ENCODE measurements at regions not wholly inside any gene's neighbourhood (a gene's known extent, or its start where the extent isn't known, plus 50 kb on each side); places are given as distances from the start of the nearest gene placed in this dataset.

DNA sequence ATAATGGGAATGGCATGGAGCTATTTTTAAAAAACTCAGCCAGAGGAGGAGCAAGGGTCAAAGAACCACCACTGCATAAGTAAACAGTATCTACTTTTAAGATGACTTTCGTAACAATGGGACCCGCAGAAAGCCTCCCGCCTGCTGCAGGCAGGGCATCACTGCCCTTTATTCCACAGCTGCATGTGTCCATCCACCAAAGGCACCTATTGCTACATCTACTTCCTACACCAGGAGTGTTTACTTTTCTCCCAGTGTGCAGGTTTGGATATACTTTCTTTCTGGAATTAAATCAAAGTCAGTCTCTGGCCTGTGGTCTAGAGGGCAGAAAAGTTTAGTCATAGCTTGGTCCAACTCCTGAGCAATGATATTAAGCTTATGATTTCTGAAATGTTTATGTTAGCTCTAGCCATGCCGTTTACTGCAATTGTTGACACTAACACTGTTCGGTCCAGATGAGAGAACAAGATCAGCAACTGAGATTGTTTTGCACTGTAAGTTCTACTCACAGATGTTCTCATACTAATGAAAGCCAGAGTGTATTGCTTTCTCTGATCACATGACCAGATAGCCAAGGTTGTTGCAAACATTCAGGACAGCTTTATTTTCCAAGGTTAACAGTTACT is 391.5 kb downstream of the FGF10 start (continued):
- TF ChIP-seq, protein P1, sequence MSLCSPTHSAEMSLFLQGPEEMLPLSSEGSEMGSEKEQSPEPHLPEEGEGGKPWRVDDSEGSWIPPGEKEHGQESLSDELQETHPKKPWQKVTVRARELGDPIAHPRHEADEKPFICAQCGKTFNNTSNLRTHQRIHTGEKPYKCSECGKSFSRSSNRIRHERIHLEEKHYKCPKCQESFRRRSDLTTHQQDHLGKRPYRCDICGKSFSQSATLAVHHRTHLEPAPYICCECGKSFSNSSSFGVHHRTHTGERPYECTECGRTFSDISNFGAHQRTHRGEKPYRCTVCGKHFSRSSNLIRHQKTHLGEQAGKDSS (CRISPR knock-in tag; IDR thresholded peaks at IDR 0.05; ENCODE audit: borderline replicate concordance, low read depth): no peak
- TF ChIP-seq REPIN1 (CRISPR knock-in tag; IDR thresholded peaks at IDR 0.05; ENCODE audit: borderline replicate concordance, low read depth) (peak; percentile 71; the same call in 1 of the 2 replicates), EHMT2 (IDR thresholded peaks at IDR 0.05; ENCODE audit: borderline replicate concordance, low read depth, low read length) (peak; percentile 91; the same call in 1 of the 2 replicates), ZNF713 (CRISPR knock-in tag; IDR thresholded peaks at IDR 0.05) (no peak), YEATS4 (CRISPR knock-in tag; IDR thresholded peaks at IDR 0.05; ENCODE audit: borderline replicate concordance) (no peak), SOX6 (IDR thresholded peaks at IDR 0.05) (no peak), SOX6 (CRISPR knock-in tag; IDR thresholded peaks at IDR 0.05) (peak; percentile 99), HNRNPH1 (optimal IDR thresholded peaks at IDR 0.05; ENCODE audit: low read depth, low read length) (no peak), ZNF556 (CRISPR knock-in tag; IDR thresholded peaks at IDR 0.05; ENCODE audit: borderline replicate concordance) (peak; percentile 69; the same call in 1 of the 2 replicates), PAX8 (CRISPR knock-in tag; IDR thresholded peaks at IDR 0.05; ENCODE audit: borderline replicate concordance) (no peak), TCF7 (IDR thresholded peaks at IDR 0.05; ENCODE audit: low read depth) (peak; percentile 87), ZNF264 (CRISPR knock-in tag; IDR thresholded peaks at IDR 0.05) (no peak), ZNF136 (CRISPR knock-in tag; IDR thresholded peaks at IDR 0.05; ENCODE audit: low read depth) (no peak), ZNF747 (CRISPR knock-in tag; IDR thresholded peaks at IDR 0.05; ENCODE audit: borderline replicate concordance) (no peak; the same call in 1 of the 2 replicates), TEAD3 (CRISPR knock-in tag; optimal IDR thresholded peaks at IDR 0.05; ENCODE audit: borderline replicate concordance) (peak; percentile 82)
- TF ChIP-seq, protein P2, sequence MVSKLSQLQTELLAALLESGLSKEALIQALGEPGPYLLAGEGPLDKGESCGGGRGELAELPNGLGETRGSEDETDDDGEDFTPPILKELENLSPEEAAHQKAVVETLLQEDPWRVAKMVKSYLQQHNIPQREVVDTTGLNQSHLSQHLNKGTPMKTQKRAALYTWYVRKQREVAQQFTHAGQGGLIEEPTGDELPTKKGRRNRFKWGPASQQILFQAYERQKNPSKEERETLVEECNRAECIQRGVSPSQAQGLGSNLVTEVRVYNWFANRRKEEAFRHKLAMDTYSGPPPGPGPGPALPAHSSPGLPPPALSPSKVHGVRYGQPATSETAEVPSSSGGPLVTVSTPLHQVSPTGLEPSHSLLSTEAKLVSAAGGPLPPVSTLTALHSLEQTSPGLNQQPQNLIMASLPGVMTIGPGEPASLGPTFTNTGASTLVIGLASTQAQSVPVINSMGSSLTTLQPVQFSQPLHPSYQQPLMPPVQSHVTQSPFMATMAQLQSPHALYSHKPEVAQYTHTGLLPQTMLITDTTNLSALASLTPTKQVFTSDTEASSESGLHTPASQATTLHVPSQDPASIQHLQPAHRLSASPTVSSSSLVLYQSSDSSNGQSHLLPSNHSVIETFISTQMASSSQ (IDR thresholded peaks at IDR 0.05; ENCODE audit: low read depth): 0 out of 2 replicates have a peak, but pooled peaks have one; percentile 44
- TF ChIP-seq, protein P2 (CRISPR knock-in tag; IDR thresholded peaks at IDR 0.05; ENCODE audit: borderline replicate concordance): peak; percentile 64; the same call in 1 of the 2 replicates
- TF ChIP-seq, protein P3, sequence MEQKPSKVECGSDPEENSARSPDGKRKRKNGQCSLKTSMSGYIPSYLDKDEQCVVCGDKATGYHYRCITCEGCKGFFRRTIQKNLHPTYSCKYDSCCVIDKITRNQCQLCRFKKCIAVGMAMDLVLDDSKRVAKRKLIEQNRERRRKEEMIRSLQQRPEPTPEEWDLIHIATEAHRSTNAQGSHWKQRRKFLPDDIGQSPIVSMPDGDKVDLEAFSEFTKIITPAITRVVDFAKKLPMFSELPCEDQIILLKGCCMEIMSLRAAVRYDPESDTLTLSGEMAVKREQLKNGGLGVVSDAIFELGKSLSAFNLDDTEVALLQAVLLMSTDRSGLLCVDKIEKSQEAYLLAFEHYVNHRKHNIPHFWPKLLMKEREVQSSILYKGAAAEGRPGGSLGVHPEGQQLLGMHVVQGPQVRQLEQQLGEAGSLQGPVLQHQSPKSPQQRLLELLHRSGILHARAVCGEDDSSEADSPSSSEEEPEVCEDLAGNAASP (CRISPR knock-in tag; IDR thresholded peaks at IDR 0.05; ENCODE audit: borderline replicate concordance): no peak; the same call in 1 of the 2 replicates
- TF ChIP-seq, protein P4, sequence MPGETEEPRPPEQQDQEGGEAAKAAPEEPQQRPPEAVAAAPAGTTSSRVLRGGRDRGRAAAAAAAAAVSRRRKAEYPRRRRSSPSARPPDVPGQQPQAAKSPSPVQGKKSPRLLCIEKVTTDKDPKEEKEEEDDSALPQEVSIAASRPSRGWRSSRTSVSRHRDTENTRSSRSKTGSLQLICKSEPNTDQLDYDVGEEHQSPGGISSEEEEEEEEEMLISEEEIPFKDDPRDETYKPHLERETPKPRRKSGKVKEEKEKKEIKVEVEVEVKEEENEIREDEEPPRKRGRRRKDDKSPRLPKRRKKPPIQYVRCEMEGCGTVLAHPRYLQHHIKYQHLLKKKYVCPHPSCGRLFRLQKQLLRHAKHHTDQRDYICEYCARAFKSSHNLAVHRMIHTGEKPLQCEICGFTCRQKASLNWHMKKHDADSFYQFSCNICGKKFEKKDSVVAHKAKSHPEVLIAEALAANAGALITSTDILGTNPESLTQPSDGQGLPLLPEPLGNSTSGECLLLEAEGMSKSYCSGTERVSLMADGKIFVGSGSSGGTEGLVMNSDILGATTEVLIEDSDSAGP (CRISPR knock-in tag; IDR thresholded peaks at IDR 0.05; ENCODE audit: borderline replicate concordance): no peak
- TF ChIP-seq, protein P5, sequence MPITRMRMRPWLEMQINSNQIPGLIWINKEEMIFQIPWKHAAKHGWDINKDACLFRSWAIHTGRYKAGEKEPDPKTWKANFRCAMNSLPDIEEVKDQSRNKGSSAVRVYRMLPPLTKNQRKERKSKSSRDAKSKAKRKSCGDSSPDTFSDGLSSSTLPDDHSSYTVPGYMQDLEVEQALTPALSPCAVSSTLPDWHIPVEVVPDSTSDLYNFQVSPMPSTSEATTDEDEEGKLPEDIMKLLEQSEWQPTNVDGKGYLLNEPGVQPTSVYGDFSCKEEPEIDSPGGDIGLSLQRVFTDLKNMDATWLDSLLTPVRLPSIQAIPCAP (CRISPR knock-in tag; IDR thresholded peaks at IDR 0.05; ENCODE audit: low read depth): no peak

Measured in HepG2 (cell line).